Femur (tissue), 1 donor: ENCODE measurements at regions not wholly inside any gene's neighbourhood (a gene's known extent, or its start where the extent isn't known, plus 50 kb on each side); places are given as distances from the start of the nearest gene placed in this dataset.
"Not testable (repeated sequence)": the region's sequence is repeated elsewhere in the genome, so short reads cannot be mapped to it uniquely, and the experiment has no call there.

Experiments
- DNase-seq: peaks from one replicate; pipeline ENCODE4 v3.0.0-alpha.2; 2017

DNA sequence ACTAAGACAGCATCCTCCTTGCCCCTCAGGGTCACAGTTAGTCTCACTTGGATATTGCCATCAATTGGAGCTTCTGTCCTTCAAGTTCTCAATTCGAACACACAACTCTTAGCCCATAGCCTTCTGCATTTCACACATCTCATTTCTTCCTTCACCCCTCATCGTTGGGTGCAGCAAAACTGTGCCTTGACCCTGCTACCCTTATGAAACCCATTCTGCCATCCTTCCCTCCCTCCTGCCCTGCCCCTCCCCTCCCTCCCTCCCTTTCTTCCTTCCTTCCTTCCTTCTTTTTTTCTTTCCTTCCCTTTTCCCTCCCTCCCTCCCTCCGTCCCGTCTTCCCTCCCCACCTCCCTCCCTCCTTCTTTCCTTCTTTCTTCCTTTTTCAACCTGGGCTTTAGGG is 80.7 kb upstream of the CYRIA start:
- no peak for DNase-seq

DNA sequence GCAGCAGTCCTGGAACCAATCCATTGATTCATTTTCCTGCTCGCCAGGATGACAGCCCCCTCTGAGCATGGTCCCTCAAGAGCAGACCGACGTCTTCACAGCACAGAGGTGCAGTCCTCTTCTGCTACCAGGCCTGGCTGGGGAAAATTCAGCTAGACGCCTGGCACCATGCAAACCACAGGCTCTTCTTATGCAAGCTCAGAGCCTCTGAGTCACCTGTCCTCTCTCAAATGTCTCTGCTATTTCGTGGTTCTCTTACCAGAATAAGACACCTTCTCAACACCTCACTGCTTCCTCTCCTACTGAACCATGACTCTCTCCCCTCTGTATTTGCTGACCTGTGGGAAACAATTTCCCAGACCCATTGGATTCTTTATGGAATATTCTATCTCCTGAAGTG is 79.8 kb upstream of the CYRIA start:
- no peak for DNase-seq

DNA sequence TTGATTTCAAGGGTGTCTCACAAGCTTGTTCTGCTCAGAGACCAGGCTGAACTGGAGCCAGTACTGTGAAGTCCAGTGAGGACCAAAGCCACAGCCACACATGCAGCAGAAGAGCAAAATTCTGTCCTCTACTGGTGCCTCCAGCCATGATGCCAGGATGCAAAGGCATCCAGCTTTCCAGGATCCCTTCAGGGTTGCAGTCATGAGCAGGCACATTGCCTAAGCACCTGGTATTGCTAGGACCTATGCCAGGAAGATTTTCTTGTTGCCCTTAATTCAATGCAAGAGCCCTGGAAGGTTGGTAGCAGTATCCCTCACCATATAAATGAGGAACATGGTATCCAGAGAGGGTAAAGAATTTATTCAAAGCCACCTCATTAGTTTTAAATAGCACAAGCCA is 78.9 kb upstream of the CYRIA start:
- no peak for DNase-seq

DNA sequence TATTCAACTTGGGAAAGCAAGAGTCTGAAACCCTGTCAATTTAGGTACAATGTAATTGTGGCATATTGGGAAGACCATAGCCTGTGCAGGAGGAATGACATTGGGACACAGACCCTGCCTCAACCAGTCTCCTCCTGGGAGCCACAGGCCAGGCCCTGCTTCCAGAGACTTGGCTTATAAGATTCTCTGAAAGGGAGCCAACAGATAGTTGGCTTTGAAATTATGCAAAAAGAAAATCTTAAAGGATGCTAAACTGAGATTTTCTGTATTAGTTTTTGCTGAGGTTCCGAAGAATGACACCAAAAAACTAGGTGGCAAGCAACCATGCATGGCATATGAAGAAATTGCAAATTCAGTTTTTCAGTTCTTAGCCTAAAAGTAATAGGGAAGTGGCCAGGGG is 76.4 kb upstream of the CYRIA start:
- DNase-seq, result no peak

DNA sequence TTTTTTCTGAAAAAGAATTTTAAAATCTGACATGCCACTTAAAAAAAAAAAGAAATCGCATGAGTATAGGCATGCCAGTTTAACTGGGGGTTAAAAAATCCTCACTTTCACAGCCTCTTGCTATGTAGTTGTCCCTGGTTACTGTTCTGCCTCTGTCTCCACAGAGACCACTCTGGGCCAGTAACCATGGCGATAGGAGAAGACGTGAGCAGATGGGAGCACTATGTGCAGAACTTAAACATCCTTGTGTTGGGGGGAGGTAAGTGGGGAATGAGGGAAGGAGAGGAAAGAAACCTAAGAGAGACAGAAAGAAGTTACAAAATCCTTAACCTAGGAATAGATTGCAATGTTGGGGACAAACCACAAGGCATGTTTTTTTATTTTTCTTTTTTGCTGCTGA is 75.9 kb upstream of the CYRIA start:
- no peak for DNase-seq

DNA sequence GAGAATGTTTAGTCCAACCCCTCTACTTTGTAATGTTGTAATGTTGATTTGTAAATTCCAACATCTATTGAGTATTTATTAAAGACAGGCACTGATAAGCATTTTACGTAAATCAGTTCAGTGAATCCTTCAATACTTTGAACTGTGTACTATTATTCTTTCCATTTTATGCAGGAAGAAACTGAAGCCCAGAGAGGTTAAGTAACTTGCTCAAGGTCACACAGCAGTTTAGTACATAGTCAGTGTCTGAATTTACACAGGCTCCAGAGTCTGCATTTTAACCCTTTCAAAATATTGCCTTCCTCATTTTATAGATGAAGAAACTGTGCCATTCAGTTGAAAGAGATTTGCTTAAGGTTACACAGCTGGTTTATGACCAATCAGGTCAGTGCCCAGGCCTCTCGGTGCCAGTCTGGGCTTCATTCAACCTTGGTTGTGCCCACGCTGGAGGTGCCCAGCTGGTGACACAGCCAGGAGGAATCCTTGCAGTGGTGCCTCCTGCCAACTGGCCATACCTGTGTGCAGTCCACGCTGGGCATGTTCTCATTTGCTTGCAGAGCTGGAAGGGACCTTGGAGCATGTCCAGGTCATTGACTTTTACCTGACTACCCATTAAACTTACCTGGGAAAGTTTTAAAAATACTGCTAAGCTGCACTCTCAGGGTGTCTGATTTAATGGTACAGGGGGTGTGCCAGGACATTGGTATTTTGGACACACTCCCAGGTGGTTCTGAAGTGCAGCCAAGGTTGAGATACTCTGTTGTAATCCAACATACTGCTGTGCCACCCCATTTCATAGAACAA is 74.3 kb upstream of the CYRIA start:
- DNase-seq, result no peak

DNA sequence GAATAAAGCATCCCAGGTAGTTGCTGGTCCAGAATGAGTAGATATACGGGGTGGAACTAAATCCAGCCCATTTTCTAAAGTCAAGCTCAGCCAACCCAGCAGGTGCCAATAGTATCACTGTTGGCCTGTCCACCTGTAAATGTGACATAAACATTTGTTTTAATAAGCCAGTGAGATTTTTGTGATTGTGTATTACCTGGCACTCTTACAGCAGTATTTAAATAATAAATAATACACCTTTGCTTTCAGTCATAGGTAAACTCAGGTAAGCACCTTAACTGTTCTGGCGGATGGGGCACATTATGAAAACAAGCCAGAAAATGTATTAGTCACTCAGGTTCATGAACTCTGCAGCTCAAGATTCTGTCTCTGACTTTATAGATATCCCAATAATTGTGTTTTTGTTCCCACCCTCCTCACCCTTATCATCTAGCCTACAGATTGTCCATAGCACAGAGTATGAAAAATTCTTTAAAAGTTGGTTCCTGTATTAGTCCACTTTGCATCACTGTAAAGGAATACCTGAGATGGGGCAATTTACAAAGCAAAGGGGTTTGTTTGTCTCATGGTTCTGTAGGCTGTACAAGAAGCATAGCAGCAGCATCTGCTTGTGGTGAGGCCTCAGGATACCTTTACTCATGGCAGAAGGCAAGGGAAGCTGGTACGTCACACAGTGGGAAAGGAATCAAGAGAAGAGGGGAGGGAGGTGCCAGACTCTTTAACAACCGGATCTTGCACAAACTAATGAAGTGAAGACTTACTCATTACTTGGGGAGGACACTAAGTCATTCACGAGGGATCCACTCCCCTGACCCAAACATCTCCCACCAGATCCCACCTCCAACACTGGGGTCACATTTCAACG is 73.0 kb upstream of the CYRIA start:
- DNase-seq, result no peak

DNA sequence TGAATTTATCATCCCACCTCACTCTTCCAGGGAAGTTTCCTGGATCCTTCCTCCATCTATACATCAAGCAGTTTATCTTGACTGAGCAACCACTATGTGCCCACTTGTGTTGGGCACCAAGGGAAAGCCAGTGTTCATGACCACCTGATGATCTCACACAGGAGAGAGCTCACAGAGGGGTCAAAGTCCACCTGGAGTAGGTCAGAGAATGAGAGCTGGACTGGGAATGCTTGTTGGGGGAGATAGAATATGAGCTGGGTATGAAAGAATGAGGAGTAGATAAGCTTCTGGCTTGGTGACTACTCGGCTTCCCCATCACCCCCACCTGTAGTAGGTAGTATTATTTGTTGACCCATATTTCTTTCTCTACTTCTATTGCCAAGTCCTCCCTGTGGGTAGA is 72.2 kb upstream of the CYRIA start:
- no peak for DNase-seq

DNA sequence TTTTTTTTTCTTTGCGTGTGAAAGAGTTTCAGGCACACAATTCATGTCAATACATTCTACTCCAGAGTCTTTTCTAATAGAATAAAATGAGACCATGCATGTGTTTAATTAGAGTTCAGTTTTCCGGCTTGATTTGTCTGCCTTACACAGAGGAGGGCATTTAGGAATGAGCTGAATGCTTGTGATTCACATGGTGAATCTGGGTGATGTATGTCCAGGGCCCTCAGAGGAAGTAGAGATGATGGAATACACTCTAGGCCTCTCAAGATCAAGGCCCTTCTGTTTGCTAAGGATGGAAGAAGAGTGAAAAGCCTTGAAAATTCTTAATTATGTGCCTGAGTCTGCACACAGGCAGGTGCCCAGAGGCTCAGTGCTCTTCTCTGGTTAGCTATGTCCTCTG is 71.0 kb upstream of the CYRIA start:
- DNase-seq, result no peak

DNA sequence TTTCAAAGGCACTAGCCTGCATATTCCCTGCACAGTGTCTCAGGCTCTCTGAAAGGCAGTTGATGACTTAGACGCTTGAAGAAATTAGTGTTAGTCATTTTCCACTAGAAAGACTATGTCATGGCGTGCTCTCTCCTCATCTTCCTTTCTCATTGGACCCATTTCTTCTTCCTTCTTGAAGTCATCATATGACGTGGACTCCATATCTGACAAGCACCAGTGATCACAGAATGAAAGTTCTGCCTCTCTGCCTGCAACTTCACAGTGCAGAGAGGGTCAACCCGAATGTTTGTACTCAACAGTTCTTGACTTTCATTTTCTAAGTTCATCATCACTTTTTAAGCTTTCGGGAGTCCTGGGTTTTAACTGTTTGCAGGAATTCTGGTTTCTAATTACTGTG is 63.7 kb upstream of the CYRIA start:
- no peak for DNase-seq

DNA sequence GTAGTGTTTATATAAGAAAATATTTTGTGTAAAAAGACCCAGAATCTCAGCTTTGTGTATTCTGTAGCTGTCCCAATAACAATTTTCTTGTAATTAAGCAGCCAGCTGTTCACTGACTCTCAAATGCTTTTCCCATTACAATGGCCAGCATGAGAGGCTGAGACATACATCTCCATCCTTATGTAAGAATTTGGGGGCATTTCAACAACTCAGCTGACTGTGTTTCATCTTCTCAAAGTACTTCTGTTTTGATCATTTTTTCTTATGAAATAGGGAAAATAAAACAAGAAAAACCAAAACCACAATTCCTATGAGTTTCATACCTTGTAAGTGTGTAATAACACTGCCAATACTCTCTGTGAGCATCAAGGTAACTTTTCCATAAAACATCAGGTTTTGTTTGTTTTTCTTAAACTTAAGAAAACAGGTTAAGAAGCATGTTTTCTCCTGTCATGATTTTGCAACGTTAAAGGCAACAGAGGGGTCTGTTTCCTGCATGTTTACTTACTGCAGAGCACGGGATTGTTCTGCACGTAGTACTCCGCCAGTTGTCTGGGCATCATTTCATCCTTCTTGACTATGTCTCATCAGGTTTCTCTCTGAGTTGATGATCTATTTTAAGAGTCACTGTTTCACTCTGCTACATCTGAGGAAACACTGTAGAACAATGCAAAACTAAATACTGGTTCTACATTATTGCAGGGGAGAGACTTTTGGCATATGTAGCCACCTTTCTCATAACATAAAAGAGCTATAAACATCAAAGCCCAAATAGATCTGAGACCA is 62.9 kb upstream of the CYRIA start:
- no peak for DNase-seq

DNA sequence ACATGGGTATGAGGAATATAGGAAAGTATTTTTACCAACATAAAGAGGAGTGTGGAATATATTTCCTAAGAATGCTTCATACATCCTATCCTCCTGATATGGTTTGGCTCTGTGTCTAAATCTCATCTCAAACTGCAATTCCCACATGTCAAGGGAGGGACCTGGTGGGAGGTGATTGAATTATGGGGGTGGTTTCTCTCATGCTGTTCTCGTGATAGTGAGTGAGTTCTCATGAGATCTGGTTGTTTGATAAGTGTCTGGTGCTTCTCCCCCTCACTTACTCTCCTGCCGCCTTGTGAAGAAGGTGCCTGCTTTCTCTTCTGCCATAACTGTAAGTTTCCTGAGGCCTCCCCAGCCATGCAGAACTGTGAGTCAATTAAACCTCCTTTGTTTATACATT is 62.2 kb upstream of the CYRIA start:
- DNase-seq, result not testable (repeated sequence)

DNA sequence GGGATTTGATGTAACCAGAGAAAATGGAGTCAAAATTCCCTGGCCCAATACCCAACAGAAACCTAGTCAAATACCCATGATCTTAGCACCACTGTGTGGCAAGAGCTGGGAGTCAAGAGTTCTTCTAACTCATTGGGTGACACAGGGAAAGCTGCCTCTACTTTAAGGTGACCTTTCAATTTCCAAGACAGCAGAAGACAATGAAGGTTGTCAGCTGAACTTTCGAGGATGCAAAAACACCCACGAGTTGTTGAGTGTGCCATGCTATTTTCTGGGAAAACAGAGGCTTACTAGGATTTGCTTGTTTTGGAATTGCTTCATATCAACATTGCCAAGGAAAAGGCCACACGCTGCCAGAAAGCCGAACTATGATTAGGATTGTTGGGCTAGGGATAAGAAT is 61.6 kb upstream of the CYRIA start:
- DNase-seq, result no peak

DNA sequence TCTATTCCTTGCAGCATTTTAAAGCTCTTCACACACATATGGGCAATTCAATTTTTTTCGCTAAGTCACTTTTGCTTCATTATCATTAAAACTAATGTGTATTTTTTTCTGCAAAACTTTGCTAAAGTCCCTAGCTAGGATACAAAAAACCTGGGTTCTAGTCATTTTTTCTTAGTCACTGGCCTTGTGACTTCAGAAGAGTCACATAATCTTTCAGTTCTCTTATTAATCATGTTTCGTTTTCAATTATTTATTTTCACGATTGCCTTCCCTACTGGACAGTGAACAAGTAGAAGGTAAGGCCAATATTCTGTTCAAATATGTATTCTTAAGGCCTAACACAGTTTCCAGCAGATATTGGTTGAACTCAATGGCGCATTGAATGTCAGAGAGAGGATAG is 60.9 kb upstream of the CYRIA start:
- no peak for DNase-seq

DNA sequence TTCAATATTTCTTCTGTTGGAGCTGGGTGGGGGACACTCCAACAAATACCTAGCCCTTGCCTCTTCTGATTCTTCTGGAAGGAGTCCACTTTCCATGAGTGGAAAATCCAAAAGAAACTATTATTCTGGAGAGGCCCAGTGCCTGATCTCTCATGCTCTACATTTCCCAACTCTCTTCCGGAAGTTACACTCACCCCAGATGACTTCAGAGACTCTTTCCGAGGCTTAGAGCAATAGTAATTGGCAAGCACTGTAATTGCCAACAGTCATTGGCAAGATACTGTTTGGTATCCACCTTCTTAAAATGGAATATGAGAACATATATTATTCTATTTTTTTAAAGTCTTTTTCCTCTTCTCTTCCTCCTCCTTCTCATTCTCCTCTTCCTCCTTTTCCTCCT is 60.5 kb upstream of the CYRIA start:
- DNase-seq, result no peak

DNA sequence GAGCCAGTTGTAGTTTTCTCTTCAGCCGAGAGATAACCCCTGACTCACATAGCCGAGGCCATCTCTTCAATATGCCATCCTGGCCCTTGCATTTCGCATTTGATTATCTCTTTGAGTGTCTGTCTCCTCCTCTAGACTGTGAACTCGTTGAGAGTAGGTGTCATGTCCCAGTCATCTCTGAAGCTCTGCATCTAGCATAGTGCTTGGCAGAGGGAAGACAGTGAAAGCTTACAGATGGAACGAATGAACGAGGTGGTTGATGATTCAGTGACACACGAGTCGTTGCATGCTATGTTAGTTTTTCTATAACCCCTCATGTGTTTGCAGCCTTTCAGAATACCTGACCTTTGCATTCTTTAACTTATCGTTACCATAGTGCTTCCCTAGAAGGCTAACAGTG is 59.9 kb upstream of the CYRIA start:
- no peak for DNase-seq

DNA sequence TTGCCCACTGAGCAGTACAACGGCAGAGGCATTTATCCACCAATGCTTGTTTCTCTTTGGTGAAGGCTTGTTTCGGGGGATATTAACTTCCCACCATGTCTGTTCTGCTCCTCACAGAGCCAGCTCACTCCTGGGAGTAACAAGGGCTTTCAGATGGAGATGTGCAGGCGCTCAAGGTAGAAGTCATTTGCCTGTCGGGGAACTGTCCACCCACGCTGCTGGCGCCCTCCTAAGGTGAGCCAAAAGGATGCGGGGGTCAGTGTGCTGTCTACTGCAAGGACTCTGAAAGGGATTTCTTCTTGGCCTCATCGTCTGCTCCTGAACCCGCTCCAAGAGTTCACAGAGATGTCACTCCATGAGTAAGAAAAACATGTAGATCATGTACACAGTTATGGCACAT is 57.0 kb upstream of the CYRIA start:
- no peak for DNase-seq

DNA sequence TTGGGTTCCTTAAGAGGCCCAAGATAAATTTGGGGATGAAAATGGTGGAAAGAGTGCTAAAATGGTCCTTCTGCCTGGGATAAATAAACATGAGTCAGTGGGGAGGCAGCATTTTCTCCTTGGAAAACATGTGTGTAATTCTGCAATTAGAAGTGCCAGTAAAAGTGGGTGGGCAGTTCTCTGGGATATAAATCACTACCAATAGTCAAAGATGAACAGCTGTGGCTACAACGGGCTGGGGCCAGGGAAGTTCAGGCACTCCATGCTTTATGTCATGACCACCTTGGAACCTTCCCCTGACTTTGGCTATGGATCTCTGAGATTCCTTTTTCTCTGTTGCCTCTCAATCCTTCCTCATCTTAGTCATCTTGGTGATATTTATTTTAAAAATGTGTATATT is 56.5 kb upstream of the CYRIA start:
- no peak for DNase-seq

DNA sequence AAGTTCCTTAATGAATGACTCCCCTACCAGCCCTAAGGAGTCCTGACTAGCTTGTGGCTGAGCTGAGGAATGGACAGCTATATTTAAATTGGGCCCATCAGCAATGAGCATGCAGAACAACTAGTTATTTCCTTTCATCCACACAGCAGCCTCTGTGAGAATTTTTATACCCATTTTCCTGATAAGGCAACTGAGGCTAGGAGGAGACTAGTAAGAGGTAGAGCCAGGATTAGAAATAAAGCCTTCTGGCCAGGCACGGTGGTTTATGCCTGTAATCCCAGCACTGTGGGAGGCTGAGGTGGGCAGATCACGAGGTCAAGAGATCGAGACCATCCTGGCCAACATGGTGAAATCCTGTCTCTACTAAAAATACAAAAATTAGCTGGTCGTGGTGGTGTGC is 55.9 kb upstream of the CYRIA start:
- not testable (repeated sequence) for DNase-seq

DNA sequence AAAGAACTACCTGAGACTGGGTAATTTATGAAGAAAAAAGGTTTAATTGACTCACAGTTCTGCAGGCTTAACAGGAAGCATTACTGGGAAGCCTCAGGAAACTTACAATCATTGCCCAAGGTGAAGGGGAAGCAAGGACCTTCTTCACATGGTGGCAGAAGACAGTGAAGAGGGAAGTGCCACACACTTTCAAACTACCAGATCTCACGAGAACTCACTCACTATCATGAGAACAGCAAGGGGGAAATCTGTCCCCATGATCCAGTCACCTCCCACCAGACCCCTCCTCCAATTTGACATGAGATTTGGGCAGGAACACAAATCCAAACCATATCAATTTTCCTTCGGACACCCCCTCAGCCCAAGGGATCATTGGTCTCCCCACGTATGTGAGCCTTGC is 55.1 kb upstream of the CYRIA start:
- DNase-seq, result not testable (repeated sequence)

DNA sequence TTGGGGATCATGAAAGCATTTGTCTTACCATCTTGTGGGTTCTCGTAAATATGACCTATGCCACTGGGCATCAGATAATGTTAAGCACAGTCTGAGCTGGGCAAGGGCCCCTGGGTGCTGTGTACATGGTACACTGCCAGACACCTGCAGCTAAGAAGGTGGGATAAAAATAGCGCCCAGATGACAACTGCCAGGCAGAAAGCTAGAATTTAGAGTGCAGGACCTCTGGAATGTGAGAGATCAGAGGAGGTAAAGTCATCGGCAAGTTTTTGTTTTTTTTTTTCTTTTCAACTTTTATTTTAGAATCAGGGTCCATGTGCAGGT is 53.8 kb upstream of the CYRIA start:
- no peak for DNase-seq

DNA sequence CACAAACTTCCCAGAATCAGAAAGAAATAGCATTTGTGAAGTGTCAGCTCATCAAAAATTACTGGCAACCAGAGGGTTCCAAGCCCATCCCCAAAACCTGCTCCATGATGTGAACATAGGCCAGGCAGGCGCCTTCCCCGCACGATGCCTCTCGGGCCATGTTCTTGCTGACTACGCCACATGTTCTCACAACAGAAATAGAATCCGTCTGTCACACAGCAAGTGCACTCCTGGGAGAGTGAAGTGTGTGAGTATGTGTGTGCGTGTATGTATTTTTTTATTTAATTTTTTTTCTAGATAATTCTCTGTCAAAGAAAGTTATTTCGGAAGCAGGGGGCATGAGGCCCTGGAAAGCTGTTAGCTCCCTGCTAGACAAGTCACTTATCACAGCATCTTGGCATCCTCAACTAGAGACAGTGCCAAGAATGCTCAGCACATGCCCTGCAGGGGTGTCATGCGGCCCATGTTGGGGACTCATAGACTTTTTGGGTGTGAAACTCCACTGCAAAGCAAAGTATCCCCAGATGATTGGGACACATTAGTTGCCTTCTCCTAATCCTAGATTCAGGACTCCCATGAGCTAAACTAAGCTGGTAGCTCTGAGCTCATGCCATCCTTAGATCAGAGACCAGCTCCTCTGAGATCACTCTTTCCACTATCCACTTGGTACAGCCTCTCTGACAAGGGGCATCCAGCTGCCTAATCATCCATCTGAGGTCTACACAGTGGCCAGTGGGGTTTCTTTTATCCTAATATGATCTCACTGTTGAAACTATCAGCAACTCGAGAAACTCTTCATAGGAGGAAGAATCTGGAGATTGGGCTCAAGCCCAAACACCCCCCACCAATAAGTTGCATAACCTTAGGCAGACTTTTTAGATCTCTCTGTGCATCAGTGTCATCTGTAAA is 53.2 kb upstream of the CYRIA start:
- DNase-seq, result no peak

DNA sequence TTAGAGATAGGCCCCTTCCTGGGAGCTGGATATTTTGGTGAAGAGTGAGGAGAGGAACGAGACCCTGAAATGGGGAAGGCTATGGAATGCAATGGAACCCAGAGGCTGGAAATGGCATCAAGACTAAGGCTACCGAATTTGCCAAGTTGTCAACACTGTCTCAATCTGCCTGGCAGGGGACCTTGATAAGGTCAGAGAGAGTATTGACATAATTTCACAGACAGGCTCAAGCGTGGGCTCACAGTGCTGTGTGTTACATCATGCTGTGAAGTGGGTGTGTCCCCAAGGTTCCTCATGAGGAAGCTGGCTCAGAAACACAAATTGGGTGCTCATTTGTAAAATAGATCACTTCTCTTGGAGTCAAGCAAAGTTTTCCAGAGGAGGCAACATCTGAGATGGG is 51.8 kb upstream of the CYRIA start:
- DNase-seq, result no peak
